Fibroblast of pulmonary artery (primary cell): ENCODE measurements at regions not wholly inside any gene's neighbourhood (a gene's known extent, or its start where the extent isn't known, plus 50 kb on each side); places are given as distances from the start of the nearest gene placed in this dataset.

Experiments
- DNase-seq: peaks from one replicate; pipeline ENCODE4 v3.0.0-alpha.2; 2010; ENCODE audit warnings: low read depth
- H3K4me3 ChIP-seq: replicated peaks from 2 replicates; pipeline ENCODE4 v1.5.1; 2011; ENCODE audit warnings: low read depth, mild to moderate bottlenecking, control low read depth, low read length, moderate library complexity
- CTCF ChIP-seq: IDR thresholded peaks from 2 replicates; pipeline ENCODE4 v1.5.1; 2011; ENCODE audit warnings: mild to moderate bottlenecking, control low read depth, low read length, inconsistent platforms; ENCODE audit errors: missing control alignments

GRCh38 chr14:98408024-98408555 is 863.9 kb downstream of the BCL11B start:
- H3K4me3 ChIP-seq = no peak overlapping the region
- TF ChIP-seq CTCF = no peak
- DNase-seq = no peak

- no peak for TF ChIP-seq CTCF
- no peak overlapping the region for H3K4me3 ChIP-seq
- no peak for DNase-seq
Observed at GRCh38 chr14:98408713-98409112, 863.3 kb downstream of the BCL11B start.

- no peak for DNase-seq
- no peak overlapping the region for H3K4me3 ChIP-seq
- no peak for TF ChIP-seq CTCF
Observed at GRCh38 chr14:98411154-98411553, 860.8 kb downstream of the BCL11B start.

- no peak overlapping the region for H3K4me3 ChIP-seq
- DNase-seq = no peak
- TF ChIP-seq CTCF = no peak
Observed at GRCh38 chr14:98412431-98412830, 859.6 kb downstream of the BCL11B start.

- no peak overlapping the region for H3K4me3 ChIP-seq
- DNase-seq = no peak
- no peak for TF ChIP-seq CTCF
Observed at GRCh38 chr14:98415766-98416165, 856.2 kb downstream of the BCL11B start.

GRCh38 chr14:98417001-98417400 is 855.0 kb downstream of the BCL11B start:
- H3K4me3 ChIP-seq = no peak overlapping the region
- no peak for DNase-seq
- TF ChIP-seq CTCF = no peak

GRCh38 chr14:98428483-98428994 is 843.5 kb downstream of the BCL11B start:
- DNase-seq = no peak
- TF ChIP-seq CTCF = no peak
- H3K4me3 ChIP-seq = no peak overlapping the region
